ENCODE measurements at regions not wholly inside any gene's neighbourhood (a gene's known extent, or its start where the extent isn't known, plus 50 kb on each side); places are given as distances from the start of the nearest gene placed in this dataset.

- no peak for TF ChIP-seq ZFX (IDR thresholded peaks at IDR 0.05)
- TF ChIP-seq, protein P1, sequence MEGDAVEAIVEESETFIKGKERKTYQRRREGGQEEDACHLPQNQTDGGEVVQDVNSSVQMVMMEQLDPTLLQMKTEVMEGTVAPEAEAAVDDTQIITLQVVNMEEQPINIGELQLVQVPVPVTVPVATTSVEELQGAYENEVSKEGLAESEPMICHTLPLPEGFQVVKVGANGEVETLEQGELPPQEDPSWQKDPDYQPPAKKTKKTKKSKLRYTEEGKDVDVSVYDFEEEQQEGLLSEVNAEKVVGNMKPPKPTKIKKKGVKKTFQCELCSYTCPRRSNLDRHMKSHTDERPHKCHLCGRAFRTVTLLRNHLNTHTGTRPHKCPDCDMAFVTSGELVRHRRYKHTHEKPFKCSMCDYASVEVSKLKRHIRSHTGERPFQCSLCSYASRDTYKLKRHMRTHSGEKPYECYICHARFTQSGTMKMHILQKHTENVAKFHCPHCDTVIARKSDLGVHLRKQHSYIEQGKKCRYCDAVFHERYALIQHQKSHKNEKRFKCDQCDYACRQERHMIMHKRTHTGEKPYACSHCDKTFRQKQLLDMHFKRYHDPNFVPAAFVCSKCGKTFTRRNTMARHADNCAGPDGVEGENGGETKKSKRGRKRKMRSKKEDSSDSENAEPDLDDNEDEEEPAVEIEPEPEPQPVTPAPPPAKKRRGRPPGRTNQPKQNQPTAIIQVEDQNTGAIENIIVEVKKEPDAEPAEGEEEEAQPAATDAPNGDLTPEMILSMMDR (conservative IDR thresholded peaks at IDR 0.05), result no peak
- H3K27ac ChIP-seq, result no peak overlapping the region
Measured at GRCh38 chr1:8097077-8097799, 71.1 kb upstream of the ERRFI1 start.

- H3K27ac ChIP-seq, result no peak overlapping the region
- TF ChIP-seq ZFX (IDR thresholded peaks at IDR 0.05), result no peak
- TF ChIP-seq, protein P1 (conservative IDR thresholded peaks at IDR 0.05), result no peak
Measured at GRCh38 chr1:8096105-8097011, 70.2 kb upstream of the ERRFI1 start.

GRCh38 chr1:8095584-8095983, 69.5 kb upstream of the ERRFI1 start:
- TF ChIP-seq, protein P1 (conservative IDR thresholded peaks at IDR 0.05), result no peak
- TF ChIP-seq ZFX (IDR thresholded peaks at IDR 0.05), result no peak
- H3K27ac ChIP-seq, result no peak overlapping the region

GRCh38 chr1:8094481-8095241, 68.6 kb upstream of the ERRFI1 start:
- H3K27ac ChIP-seq, result no peak overlapping the region
- TF ChIP-seq ZFX (IDR thresholded peaks at IDR 0.05), result no peak
- TF ChIP-seq, protein P1 (conservative IDR thresholded peaks at IDR 0.05), result no peak

GRCh38 chr1:8093221-8093980, 67.3 kb upstream of the ERRFI1 start:
- TF ChIP-seq, protein P1 (conservative IDR thresholded peaks at IDR 0.05), result no peak
- TF ChIP-seq ZFX (IDR thresholded peaks at IDR 0.05), result no peak
- H3K27ac ChIP-seq, result no peak overlapping the region

- TF ChIP-seq, protein P1 (conservative IDR thresholded peaks at IDR 0.05), result no peak
- TF ChIP-seq ZFX (IDR thresholded peaks at IDR 0.05), result no peak
- no peak overlapping the region; the same call in 1 of the 2 replicates for H3K27ac ChIP-seq
Measured at GRCh38 chr1:8092657-8093056, 66.5 kb upstream of the ERRFI1 start.
